ENCODE measurements at regions not wholly inside any gene's neighbourhood (a gene's known extent, or its start where the extent isn't known, plus 50 kb on each side); places are given as distances from the start of the nearest gene placed in this dataset. TPM values are rescaled to one million over a fixed set of nuclear protein-coding genes. Genes with fewer than 3 reads are reported as not detected.

Small RNA genes lying in the stretch of these regions (small RNA-seq; reads per million reads assigned to genes)
- gene AC093813.1 (not detected), gene RF00019 (not detected)
